ENCODE measurements at regions not wholly inside any gene's neighbourhood (a gene's known extent, or its start where the extent isn't known, plus 50 kb on each side); places are given as distances from the start of the nearest gene placed in this dataset.
"Not testable (repeated sequence)": the region's sequence is repeated elsewhere in the genome, so short reads cannot be mapped to it uniquely, and the experiment has no call there.

GRCh38 chr2:200199576-200200263 lies 106.8 kb upstream of the SPATS2L start:
- intact Hi-C loops (cut with DNase I, micrococcal nuclease), result no loop called here
- no peak overlapping the region for H3K4me3 ChIP-seq
- TF ChIP-seq CTCF (IDR thresholded peaks at IDR 0.05), result no peak
- DNase-seq, result no peak
- ATAC-seq, result peak; percentile 34
- H3K36me3 ChIP-seq (ENCODE audit: low read depth), result no peaks in the 10 kb centered on the region
- no peaks in the 10 kb centered on the region for H3K9me3 ChIP-seq
- H3K4me1 ChIP-seq (ENCODE audit: low read depth), result no peaks in the 10 kb centered on the region

- H3K4me1 ChIP-seq (ENCODE audit: low read depth); H3K4me3 ChIP-seq; intact Hi-C loops (cut with DNase I, micrococcal nuclease); H3K9me3 ChIP-seq; H3K36me3 ChIP-seq (ENCODE audit: low read depth); ATAC-seq; DNase-seq: not testable (repeated sequence)
Observed at GRCh38 chr2:200201839-200202238, 104.7 kb upstream of the SPATS2L start.

GRCh38 chr2:200203381-200203827 lies 103.1 kb upstream of the SPATS2L start:
- no peak for TF ChIP-seq CTCF (IDR thresholded peaks at IDR 0.05)
- DNase-seq (no peak), ATAC-seq (no peak)
- Histone ChIP-seq H3K4me1 (ENCODE audit: low read depth) (no peaks in the 10 kb centered on the region), H3K36me3 (ENCODE audit: low read depth) (no peaks in the 10 kb centered on the region), H3K9me3 (no peaks in the 10 kb centered on the region), H3K4me3 (no peak overlapping the region)
- intact Hi-C loops (cut with DNase I, micrococcal nuclease), result no loop called here

- no peak for ATAC-seq
- Histone ChIP-seq H3K4me3 (no peak overlapping the region), H3K9me3 (no peaks in the 10 kb centered on the region), H3K4me1 (ENCODE audit: low read depth) (no peaks in the 10 kb centered on the region), H3K36me3 (ENCODE audit: low read depth) (no peaks in the 10 kb centered on the region)
- intact Hi-C loops (cut with DNase I, micrococcal nuclease), result no loop called here
- no peak for DNase-seq
- TF ChIP-seq CTCF (IDR thresholded peaks at IDR 0.05), result no peak
Observed at GRCh38 chr2:200208041-200208440, 98.5 kb upstream of the SPATS2L start.

GRCh38 chr2:200209030-200209429 lies 97.5 kb upstream of the SPATS2L start:
- no peaks in the 10 kb centered on the region for H3K36me3 ChIP-seq (ENCODE audit: low read depth)
- no peaks in the 10 kb centered on the region for H3K4me1 ChIP-seq (ENCODE audit: low read depth)
- TF ChIP-seq CTCF (IDR thresholded peaks at IDR 0.05), result no peak
- no peak for ATAC-seq
- no peak for DNase-seq
- no peaks in the 10 kb centered on the region for H3K9me3 ChIP-seq
- intact Hi-C loops (cut with DNase I, micrococcal nuclease), result no loop called here
- H3K4me3 ChIP-seq, result no peak overlapping the region

- DNase-seq (no peak), ATAC-seq (no peak)
- Histone ChIP-seq H3K4me1 (ENCODE audit: low read depth) (no peaks in the 10 kb centered on the region), H3K4me3 (no peak overlapping the region), H3K36me3 (ENCODE audit: low read depth) (no peaks in the 10 kb centered on the region), H3K9me3 (no peaks in the 10 kb centered on the region)
- TF ChIP-seq CTCF (IDR thresholded peaks at IDR 0.05), result no peak
- intact Hi-C loops (cut with DNase I, micrococcal nuclease), result no loop called here
Observed at GRCh38 chr2:200211643-200212042, 94.8 kb upstream of the SPATS2L start.
